Mucosa of stomach (tissue), 1 donor: ENCODE measurements at regions not wholly inside any gene's neighbourhood (a gene's known extent, or its start where the extent isn't known, plus 50 kb on each side); places are given as distances from the start of the nearest gene placed in this dataset.

Experiments
- H3K27me3 ChIP-seq: one replicate; pipeline ENCODE4 v1.7.0; 2013; ENCODE audit warnings: mild to moderate bottlenecking, low read length; ENCODE audit not compliant: control insufficient read depth, insufficient read depth
- H3K36me3 ChIP-seq: one replicate; pipeline ENCODE4 v1.7.0; 2013; ENCODE audit warnings: low read length; ENCODE audit not compliant: control insufficient read depth, insufficient read depth
- H3K4me1 ChIP-seq: one replicate; pipeline ENCODE4 v1.7.0; 2013; ENCODE audit warnings: mild to moderate bottlenecking, low read length; ENCODE audit not compliant: control insufficient read depth, insufficient read depth
- H3K4me3 ChIP-seq: one replicate; pipeline ENCODE4 v1.7.0; 2013; ENCODE audit warnings: low read length
- H3K9ac ChIP-seq: one replicate; pipeline ENCODE4 v1.7.0; 2013; ENCODE audit warnings: mild to moderate bottlenecking, low read length, moderate library complexity
- H3K9me3 ChIP-seq: one replicate; pipeline ENCODE4 v1.7.0; 2013; ENCODE audit warnings: mild to moderate bottlenecking, low read length, moderate library complexity; ENCODE audit not compliant: control insufficient read depth
- donor health status: Pancreatic carcinoma.

DNA sequence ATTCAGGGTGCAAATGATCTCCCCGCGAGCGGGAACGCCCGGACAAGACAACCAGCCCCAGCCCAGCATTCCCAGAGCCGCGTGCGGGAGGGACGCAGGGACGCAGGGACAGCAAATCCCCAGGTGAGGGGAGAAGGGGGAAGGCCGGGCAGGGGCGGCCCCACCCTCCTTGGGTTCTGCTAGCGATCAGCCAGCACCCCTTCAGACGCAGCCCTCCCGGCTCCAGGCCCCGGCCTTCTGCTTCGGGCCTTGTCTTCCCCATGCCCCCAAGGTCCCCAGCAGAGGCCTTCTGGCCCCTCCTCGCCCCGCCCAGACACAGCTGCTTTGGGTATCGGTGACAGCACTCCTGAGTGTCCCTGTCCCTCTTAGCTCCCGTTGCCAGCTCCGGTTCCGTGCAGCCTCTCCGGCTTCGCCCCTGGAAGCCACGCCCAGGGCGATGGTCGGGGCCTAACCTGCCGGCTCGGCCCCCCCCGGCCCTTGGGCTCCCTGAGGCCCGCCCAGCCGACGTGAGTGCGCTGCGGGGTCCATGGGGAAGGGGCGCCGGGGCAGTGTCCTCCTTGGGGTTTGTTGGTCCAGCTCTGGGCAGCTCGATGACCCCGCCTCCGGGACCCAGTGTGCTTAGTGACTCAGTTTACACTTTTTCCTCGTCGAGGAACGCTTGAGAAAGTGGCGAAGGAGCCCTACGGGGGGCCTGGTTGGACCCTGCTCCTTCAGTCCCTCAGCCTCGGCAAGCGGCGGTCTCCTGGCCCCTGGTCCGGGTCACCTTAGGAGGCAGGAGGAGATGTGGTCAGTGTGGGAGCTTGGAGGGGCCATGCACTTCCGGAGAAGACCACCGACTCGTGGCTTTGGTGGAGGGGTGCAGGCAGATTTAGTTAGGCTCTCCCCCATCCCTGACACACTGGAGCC, 50.5 kb upstream of the AMZ2 start:
- peaks cover 62% of the 10 kb centered on the region for H3K27me3 ChIP-seq
- H3K9me3 ChIP-seq: no peaks in the 10 kb centered on the region
- H3K9ac ChIP-seq: no peak overlapping the region
- H3K4me1 ChIP-seq: peaks cover 26% of the 10 kb centered on the region
- H3K36me3 ChIP-seq: no peaks in the 10 kb centered on the region
- no peak overlapping the region for H3K4me3 ChIP-seq

DNA sequence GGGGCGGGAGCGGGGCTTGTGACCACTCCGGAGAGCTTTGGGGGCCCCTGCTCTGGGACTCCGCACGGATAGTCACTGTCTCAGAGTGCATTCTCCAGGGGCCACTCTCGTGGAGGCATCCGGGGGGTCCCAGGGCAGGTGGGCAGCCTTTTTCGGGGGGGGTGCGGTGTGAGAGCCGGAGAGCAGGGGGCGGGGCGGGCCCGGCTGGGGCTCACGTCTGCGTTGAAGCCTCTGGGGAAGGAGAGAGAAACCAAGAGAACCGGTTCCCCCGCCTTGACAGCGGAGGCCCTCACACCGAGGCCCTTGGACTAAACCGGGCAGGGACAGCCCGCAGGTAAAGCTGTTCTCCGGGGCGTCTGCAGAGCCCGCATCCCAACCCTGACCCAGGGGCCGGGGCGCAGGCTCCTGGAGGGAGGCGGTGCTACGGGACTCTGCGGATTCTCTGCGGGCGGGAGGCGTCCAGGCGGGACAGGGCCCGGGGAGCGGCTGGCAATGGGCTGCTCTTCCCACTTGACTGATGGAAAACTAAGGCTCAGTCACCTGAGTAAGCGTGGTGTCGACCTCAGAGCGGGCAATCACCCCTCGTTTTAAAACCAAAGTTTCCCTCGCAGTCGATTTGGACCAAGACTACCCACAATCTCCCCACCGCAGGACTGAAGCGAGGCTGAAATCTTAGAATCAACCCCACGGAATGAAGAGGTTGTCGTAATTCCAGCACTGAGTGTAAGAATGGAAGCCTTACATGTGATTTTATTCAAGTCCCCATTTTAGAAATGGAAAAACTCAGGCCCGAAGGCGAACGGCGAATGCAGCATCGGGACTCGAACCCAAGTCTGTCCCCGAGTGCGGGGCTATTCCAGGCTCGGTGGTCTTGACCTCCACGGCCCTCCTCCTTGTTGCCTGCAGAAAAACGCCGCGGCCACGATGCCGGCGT, 49.6 kb upstream of the AMZ2 start:
- no peaks in the 10 kb centered on the region for H3K36me3 ChIP-seq
- H3K4me3 ChIP-seq: no peak overlapping the region
- no peaks in the 10 kb centered on the region for H3K9me3 ChIP-seq
- H3K9ac ChIP-seq: no peak overlapping the region
- peaks cover 62% of the 10 kb centered on the region for H3K27me3 ChIP-seq
- peaks cover 26% of the 10 kb centered on the region for H3K4me1 ChIP-seq
